Cardiac fibroblast (primary cell): ENCODE measurements at regions not wholly inside any gene's neighbourhood (a gene's known extent, or its start where the extent isn't known, plus 50 kb on each side); places are given as distances from the start of the nearest gene placed in this dataset.

ENCODE experiments used
- DNase-seq, 2 donors: peaks; one replicate each; pipeline versions ENCODE4 v3.0.0 to v3.0.0-alpha.2; 2010; ENCODE audit warnings: low read depth in 2 of 2
- H3K4me3 ChIP-seq, 2 donors: replicated peaks in 1 of 2; 1 replicate in 1 of 2; 2 replicates in 1 of 2; pipeline ENCODE4 v1.5.1; 2011; ENCODE audit warnings: low read depth in 2 of 2, low read length in 2 of 2, mild to moderate bottlenecking in 2 of 2, moderate library complexity in 1 of 2
- TF ChIP-seq, protein P1 (sequence below): IDR thresholded peaks from one replicate; pipeline ENCODE4 v1.5.1; 2011; ENCODE audit warnings: low read depth, mild to moderate bottlenecking, low read length, inconsistent platforms

DNA sequence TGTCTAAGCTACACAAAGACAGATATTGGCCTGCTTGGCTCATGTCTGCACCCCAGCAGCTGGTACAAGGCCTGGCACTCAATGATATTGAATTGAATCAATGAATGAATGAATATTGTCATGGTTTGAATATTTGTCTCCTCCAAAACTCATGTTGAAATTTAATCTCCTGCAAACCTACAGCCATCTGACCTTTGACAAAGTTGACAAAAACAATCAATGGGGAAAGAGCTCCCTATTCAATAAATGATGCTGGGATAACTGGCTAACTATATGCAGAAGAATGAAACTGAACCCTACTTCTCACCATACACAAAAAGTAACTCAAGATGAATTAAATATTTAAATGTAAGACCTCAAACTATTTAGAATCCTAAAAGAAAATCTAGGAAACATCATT lies 144.7 kb downstream of the CYP26A1 start:
- TF ChIP-seq, protein P1, sequence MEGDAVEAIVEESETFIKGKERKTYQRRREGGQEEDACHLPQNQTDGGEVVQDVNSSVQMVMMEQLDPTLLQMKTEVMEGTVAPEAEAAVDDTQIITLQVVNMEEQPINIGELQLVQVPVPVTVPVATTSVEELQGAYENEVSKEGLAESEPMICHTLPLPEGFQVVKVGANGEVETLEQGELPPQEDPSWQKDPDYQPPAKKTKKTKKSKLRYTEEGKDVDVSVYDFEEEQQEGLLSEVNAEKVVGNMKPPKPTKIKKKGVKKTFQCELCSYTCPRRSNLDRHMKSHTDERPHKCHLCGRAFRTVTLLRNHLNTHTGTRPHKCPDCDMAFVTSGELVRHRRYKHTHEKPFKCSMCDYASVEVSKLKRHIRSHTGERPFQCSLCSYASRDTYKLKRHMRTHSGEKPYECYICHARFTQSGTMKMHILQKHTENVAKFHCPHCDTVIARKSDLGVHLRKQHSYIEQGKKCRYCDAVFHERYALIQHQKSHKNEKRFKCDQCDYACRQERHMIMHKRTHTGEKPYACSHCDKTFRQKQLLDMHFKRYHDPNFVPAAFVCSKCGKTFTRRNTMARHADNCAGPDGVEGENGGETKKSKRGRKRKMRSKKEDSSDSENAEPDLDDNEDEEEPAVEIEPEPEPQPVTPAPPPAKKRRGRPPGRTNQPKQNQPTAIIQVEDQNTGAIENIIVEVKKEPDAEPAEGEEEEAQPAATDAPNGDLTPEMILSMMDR: no peak
- DNase-seq: no peak
- H3K4me3 ChIP-seq: no peak overlapping the region

DNA sequence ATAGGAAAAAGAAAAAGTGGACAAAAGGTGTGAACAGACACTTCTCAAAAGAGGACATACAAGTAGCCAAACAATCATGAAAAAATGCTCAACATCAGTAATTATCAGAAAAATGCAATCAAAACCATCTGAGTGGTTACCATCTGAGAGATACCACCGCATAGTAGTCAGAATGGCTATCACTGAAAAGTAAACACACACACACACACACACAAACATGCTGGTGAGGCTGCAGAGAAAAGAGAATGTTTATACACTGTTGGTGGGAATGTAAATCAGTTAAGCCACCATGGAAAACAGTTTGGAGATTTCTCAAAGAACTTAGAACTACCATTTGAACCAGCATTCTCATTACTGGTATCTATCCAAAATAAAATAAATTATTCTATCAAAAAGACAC lies 145.7 kb downstream of the CYP26A1 start:
- no peak for DNase-seq
- TF ChIP-seq, protein P1: no peak
- H3K4me3 ChIP-seq: no peak overlapping the region

DNA sequence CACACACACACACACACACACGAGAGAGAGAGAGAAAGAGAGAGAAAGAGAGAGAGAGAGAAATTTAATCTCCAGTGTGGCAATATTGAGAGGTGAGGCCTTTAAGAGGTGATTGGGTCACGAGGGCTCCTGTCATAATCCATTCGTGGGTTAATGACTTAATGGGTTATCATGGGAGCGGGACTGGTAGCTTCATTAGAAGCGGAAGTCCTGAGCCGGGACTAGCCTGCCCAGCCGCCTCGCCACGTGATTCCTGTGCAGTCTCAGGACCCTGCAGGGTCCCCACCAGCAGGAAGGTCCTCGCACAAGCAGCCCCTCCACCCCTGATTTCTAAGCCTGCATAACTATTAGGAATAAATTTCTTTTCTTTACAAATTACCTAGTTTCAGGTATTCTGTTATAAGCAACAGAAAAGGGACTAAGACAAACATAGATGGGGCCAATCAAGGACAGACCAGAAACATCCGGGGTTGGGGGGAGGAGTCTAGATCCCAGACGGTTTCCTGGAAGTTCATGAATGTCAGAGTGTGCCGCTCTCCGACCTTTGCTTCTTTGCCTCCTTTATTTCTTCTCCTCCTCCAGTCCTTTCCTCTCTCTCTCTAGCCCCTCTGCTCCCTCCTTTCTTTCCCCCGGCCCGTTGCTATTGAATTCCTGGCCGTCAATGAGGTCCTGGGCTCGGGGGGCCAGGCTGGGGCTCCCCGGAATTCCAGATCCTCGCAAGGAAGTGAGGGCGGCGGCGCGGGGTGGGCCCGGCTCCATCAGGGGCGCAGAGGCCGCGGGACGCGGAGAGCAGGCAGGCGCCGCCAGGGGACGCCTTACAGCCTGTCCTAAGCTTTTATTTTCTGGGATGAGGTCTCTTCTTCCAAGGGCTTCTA lies 146.8 kb downstream of the CYP26A1 start:
- H3K4me3 ChIP-seq: no peak overlapping the region
- DNase-seq: no peak
- TF ChIP-seq, protein P1: no peak

DNA sequence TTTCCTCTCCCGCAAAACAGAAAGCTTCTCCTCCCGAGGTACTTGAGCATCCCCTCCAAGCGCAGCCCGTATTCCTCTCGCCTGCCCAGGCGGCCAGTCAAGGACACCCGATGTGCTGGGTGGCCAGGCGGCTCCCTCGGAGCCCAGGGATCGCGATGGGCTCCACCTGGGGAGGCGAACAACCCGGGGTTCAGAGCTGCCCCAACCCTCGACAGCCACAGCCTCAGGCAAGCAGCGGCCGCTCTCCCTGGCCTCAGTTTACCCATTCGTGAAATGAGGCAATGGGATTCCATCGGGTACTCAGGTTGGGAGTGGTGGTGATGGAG lies 147.4 kb downstream of the CYP26A1 start:
- DNase-seq: no peak
- no peak overlapping the region for H3K4me3 ChIP-seq
- TF ChIP-seq, protein P1: no peak

DNA sequence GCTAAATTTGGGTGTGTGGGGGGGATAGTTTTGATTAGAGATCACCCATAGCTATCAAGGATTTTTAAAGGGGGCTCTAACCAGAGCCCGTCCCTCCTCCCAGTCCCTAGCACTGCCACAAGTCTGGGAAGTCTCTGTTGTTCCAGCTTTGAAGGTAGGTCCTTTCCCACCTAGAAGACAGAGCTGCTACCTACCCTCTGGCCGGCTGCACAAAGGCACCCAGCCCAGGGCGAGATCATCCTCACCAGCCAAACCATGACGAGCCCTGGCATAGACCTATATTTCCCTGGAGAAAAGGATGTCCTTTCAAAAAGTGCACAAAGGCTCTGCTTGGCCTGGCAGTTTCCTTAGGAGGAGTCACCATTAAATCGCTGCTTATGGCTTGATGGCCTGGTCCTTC lies 147.8 kb downstream of the CYP26A1 start:
- H3K4me3 ChIP-seq: no peak overlapping the region
- DNase-seq: no peak
- TF ChIP-seq, protein P1: no peak

DNA sequence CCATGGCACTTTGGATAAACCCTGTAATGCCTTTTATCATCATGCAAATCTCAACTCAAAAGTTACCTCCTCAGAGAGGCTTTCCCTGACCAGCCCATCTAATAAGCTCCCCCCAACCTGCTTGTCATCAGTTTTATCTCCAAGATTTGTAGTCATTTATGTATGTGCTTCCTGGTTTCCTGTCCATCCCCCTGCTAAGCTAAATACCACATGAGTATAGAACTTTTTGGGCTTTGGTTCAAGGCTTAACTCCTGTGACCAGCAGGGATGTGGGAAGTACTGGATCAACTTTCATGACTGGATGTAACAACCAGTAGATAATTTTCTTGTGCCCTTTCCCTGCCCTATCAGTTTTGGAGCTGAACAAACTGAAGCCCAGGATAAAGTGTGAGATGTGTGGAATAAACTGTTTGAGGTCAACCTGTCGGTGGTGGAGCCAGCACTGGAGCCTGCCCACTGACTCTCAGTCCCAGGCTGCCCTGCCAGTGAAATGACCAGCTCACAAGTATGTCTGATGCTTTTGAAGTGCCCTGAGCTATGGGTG lies 148.6 kb downstream of the CYP26A1 start:
- no peak overlapping the region for H3K4me3 ChIP-seq
- DNase-seq: no peak
- TF ChIP-seq, protein P1: no peak
